ENCODE measurements at regions not wholly inside any gene's neighbourhood (a gene's known extent, or its start where the extent isn't known, plus 50 kb on each side); places are given as distances from the start of the nearest gene placed in this dataset.

- TF ChIP-seq CTCF (conservative IDR thresholded peaks at IDR 0.05 in 1 of 2, IDR thresholded peaks at IDR 0.05 in 1 of 2; ENCODE audit: extremely low read depth in 1 of 2, insufficient read depth in 1 of 2, low read depth in 1 of 2, low read length in 2 of 2), result no peak
- TF ChIP-seq EZH2 (IDR thresholded peaks at IDR 0.05; ENCODE audit: borderline replicate concordance, low read length), result no peak
Observed at GRCh38 chr6:40803897-40804702, 216.9 kb upstream of the LRFN2 start.

Measured in mammary epithelial cell (primary cell).